HG02623 (cell line): ENCODE measurements at regions not wholly inside any gene's neighbourhood (a gene's known extent, or its start where the extent isn't known, plus 50 kb on each side); places are given as distances from the start of the nearest gene placed in this dataset.

Source experiments
- ATAC-seq: cut with Tn5 transposase; IDR thresholded peaks from one replicate; pipeline ENCODE4 v1.9.1; 2021; ENCODE audit warnings: moderate library complexity; ENCODE audit not compliant: unreplicated experiment

- no peak for ATAC-seq
These were observed 102.4 kb upstream of the HSF2 start for GRCh38 chr6:122297010-122297409.

GRCh38 chr6:122302067-122302466, 97.4 kb upstream of the HSF2 start:
- no peak for ATAC-seq

- no peak for ATAC-seq
These were observed 91.9 kb upstream of the HSF2 start for GRCh38 chr6:122307577-122307976.

- no peak for ATAC-seq
These were observed 91.4 kb upstream of the HSF2 start for GRCh38 chr6:122308074-122308473.

GRCh38 chr6:122315842-122316241, 83.6 kb upstream of the HSF2 start:
- ATAC-seq, result no peak

- no peak for ATAC-seq
These were observed 76.6 kb upstream of the HSF2 start for GRCh38 chr6:122322824-122323223.

GRCh38 chr6:122323361-122323760, 76.1 kb upstream of the HSF2 start:
- no peak for ATAC-seq

GRCh38 chr6:122330315-122330714, 69.1 kb upstream of the HSF2 start:
- ATAC-seq, result no peak

- ATAC-seq, result no peak
These were observed 61.8 kb upstream of the HSF2 start for GRCh38 chr6:122337645-122338044.

- no peak for ATAC-seq
These were observed 59.8 kb upstream of the HSF2 start for GRCh38 chr6:122339661-122340060.

- ATAC-seq, result no peak
These were observed 52.2 kb upstream of the HSF2 start for GRCh38 chr6:122347280-122347679.

- no peak for ATAC-seq
These were observed 51.7 kb upstream of the HSF2 start for GRCh38 chr6:122347751-122348150.
